NCI-H1436 (cell line): ENCODE measurements at regions not wholly inside any gene's neighbourhood (a gene's known extent, or its start where the extent isn't known, plus 50 kb on each side); places are given as distances from the start of the nearest gene placed in this dataset.

Experiments used
- DNase-seq: peaks from one replicate; lab custom pipeline; 2025; lab: John Stamatoyannopoulos, UW

- no peak for DNase-seq
Measured at GRCh38 chr15:70279096-70279495, 181.4 kb upstream of the TLE3 start.

- DNase-seq = no peak
Measured at GRCh38 chr15:70278644-70279043, 180.9 kb upstream of the TLE3 start.

GRCh38 chr15:70277556-70277955 lies 179.8 kb upstream of the TLE3 start:
- DNase-seq = no peak

- no peak for DNase-seq
Measured at GRCh38 chr15:70276401-70276800, 178.7 kb upstream of the TLE3 start.

GRCh38 chr15:70275461-70276138 lies 177.9 kb upstream of the TLE3 start:
- DNase-seq = no peak

- no peak for DNase-seq
Measured at GRCh38 chr15:70274908-70275307, 177.2 kb upstream of the TLE3 start.

GRCh38 chr15:70274255-70274880 lies 176.7 kb upstream of the TLE3 start:
- no peak for DNase-seq

GRCh38 chr15:70273808-70274207 lies 176.1 kb upstream of the TLE3 start:
- DNase-seq = no peak

- DNase-seq = no peak
Measured at GRCh38 chr15:70272565-70273355, 175.0 kb upstream of the TLE3 start.

- DNase-seq = no peak
Measured at GRCh38 chr15:70271422-70272088, 173.8 kb upstream of the TLE3 start.

GRCh38 chr15:70270752-70271111 lies 173.0 kb upstream of the TLE3 start:
- no peak for DNase-seq

- no peak for DNase-seq
Measured at GRCh38 chr15:70269991-70270751, 172.5 kb upstream of the TLE3 start.

GRCh38 chr15:70269311-70269911 lies 171.7 kb upstream of the TLE3 start:
- no peak for DNase-seq

GRCh38 chr15:70268698-70269251 lies 171.1 kb upstream of the TLE3 start:
- DNase-seq = no peak

- DNase-seq = no peak
Measured at GRCh38 chr15:70267879-70268278, 170.2 kb upstream of the TLE3 start.

- DNase-seq = no peak
Measured at GRCh38 chr15:70267306-70267705, 169.6 kb upstream of the TLE3 start.

GRCh38 chr15:70266412-70267121 lies 168.8 kb upstream of the TLE3 start:
- no peak for DNase-seq

GRCh38 chr15:70265986-70266385 lies 168.3 kb upstream of the TLE3 start:
- DNase-seq = no peak

- no peak for DNase-seq
Measured at GRCh38 chr15:70265466-70265978, 167.8 kb upstream of the TLE3 start.

- DNase-seq = no peak
Measured at GRCh38 chr15:70264738-70265465, 167.2 kb upstream of the TLE3 start.
